ENCODE measurements at regions not wholly inside any gene's neighbourhood (a gene's known extent, or its start where the extent isn't known, plus 50 kb on each side); places are given as distances from the start of the nearest gene placed in this dataset.
"Not testable (repeated sequence)": the region's sequence is repeated elsewhere in the genome, so short reads cannot be mapped to it uniquely, and the experiment has no call there.

- DNase-seq: no peak
These were observed 109.3 kb downstream of the PRKAB2 start for GRCh38 chr1:147062956-147063355.

- not testable (repeated sequence) for DNase-seq
These were observed 110.4 kb downstream of the PRKAB2 start for GRCh38 chr1:147061880-147062279.

DNA sequence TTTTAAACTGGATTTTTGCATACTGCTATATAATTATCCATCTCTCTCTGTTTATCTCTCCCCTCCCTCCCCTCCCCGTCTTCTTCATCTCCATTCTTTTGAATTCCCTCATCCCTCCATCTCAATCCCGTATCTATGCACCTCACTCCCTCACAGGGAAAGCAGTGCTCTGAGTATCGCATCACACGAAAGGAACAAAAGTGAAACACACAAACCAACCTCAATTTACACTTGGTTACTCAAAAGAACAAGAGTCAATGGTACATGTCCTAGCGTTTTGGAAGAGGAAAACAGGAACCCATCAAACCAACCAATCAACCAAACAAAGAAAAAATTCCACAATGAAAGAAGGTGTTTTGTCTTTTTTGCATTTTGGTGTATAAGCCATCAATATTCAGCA, 115.1 kb downstream of the NBPF12 start:
- no peak for DNase-seq

DNA sequence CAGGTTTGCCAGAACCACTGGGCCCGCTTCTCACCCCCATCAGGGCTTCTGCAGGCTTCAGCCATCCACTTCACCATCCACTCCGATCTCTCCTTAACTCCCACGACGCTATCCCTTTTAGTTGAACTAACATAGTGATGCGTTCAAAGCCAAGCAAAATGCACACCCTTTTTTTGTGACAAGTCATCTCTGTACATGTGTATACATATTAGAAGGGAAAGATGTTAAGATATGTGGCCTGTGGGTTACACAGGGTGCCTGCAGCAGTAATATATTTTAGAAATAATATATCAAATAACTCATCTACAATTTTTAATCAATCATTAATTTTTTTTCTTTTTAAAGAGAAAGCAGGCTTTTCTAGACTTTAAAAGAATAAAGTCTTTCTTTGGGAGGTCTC, 114.6 kb downstream of the NBPF12 start:
- no peak for DNase-seq

DNA sequence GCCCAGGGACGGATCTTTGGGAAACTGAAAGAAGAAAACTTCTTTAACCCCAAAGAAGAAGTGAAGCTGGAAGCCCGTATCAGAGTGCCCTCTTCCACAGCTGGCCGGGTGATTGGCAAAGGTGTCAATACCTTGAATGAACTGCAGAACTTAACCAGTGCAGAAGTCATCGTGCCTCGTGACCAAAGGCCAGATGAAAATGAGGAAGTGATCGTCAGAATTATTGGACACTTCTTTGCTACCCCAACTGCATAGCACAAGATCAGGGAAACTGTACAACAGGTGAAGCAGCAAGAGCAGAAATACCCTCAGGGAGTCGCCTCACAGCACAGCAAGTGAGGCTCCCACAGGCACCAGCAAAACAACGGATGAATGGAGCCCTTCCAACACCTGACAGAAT, 114.0 kb downstream of the NBPF12 start:
- DNase-seq: no peak

DNA sequence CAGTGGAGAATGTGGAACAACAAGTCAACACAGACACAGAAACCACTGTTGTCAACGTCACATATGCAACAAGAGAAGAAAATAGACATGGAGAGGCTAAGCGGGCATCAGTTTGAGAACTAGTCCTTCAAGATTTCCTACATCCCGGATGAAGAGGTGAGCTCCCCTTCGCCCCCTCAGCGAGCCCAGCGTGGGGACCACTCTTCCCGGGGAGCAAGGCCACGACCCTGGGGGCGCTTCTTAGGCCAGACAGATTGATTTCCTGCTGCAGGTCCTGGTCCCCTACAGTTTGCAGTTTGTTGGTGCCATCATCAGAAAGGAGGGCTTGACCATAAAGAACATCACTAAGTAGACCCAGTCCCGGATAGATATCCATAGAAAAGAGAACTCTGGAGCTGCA, 113.0 kb downstream of the NBPF12 start:
- no peak for DNase-seq

GRCh38 chr1:147050654-147051053, 112.5 kb downstream of the NBPF12 start:
- DNase-seq: no peak

DNA sequence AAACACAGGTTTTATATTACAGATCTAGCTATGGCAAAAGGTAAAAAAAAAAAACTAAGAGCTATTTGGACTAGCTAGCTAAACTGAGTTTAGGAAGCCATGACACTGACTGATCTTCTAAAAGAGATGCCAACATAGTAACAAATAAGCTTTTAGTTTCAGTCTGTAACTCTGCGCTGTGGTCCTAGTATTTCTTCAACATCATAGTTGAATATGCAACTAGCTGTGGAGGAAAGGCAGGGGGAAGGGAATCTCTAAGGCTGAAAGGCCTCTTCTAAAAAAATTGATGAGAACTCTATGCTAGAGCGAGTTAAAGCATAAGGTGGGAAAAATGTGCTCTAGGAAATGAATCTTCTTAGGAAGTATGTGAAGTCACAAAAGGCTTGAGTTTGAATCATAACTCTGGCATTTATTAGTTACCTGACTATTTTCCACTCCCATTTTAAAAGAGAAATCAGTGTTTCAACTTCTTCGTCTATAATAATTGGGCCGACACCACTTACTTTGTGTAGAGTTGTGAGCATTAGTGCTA, 108.8 kb downstream of the NBPF12 start:
- not testable (repeated sequence) for DNase-seq

DNA sequence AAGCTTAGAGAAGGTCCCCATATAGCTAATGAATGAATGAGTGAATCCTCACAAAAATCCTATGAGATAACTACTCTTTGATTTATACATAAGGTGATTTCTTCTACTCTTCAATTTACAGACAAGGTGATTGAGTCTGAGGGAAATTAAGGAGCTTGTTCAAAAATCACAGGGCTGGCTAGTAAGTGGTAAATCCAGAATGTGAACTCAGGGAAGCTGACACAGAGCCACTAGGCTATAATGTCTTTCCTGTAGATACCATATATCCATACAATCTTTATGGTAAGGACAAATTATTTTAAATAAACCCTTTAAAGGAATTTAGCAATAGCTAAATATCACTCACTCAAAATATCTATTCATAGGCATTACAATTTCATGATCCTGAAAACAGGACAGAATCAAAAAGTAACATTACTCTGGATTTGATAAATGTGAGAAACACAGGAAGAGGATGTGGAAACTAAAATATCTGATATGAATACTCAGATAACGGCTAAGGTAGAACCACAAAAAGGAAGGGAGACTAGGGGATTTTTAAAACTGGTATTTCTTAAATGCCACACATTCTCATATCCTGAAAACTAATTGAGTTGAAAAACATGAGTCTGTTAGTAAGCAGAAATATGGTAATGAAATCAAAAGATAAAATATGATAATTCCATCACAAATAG, 108.2 kb downstream of the NBPF12 start:
- DNase-seq: no peak
